ENCODE measurements at regions not wholly inside any gene's neighbourhood (a gene's known extent, or its start where the extent isn't known, plus 50 kb on each side); places are given as distances from the start of the nearest gene placed in this dataset.
A peak's percentile ranks its signal among the peaks of the same experiment; 100 is the strongest.

DNA sequence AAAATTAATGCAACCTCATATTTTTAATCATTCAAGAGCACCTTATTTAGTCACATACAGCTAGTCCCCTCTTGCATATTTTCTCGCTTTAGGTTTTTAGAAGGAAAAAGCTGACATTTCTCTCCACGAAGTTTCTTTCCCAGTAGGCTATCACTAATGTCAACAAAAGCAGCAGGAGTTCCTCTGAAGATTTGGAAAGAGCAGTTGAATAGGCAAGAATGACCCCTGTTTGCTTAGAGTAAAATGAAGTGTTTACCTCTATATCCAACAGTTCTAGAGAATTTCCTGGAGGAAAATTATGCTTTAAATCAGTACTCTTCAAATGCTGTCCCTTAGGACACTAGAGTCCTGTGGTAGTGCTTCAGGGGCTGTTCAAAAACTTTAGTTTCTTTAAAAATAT is 188.1 kb upstream of the PRKD1 start:
- no peaks in the 10 kb centered on the region for H3K36me3 ChIP-seq
- no peak overlapping the region for H3K4me3 ChIP-seq
- H3K4me1 ChIP-seq = no peaks in the 10 kb centered on the region
- no peak for TF ChIP-seq CTCF (IDR thresholded peaks at IDR 0.05)
- no peaks in the 10 kb centered on the region for H3K9me3 ChIP-seq
- DNase-seq = no peak
- no peak overlapping the region for H3K27ac ChIP-seq
- ATAC-seq = peak; percentile 83
- H3K27me3 ChIP-seq = no peaks in the 10 kb centered on the region
- intact Hi-C loops (cut with DNase I) = no loop called here

- intact Hi-C loops (cut with DNase I) = no loop called here
- Histone ChIP-seq H3K27ac (no peak overlapping the region), H3K9me3 (no peaks in the 10 kb centered on the region), H3K36me3 (no peaks in the 10 kb centered on the region), H3K4me1 (no peaks in the 10 kb centered on the region), H3K4me3 (no peak overlapping the region), H3K27me3 (no peaks in the 10 kb centered on the region)
- no peak for TF ChIP-seq CTCF (IDR thresholded peaks at IDR 0.05)
- DNase-seq (no peak), ATAC-seq (peak; percentile 75)
These were observed 191.5 kb upstream of the PRKD1 start for GRCh38 chr14:30118992-30119640.

GRCh38 chr14:30125322-30125979 is 197.8 kb upstream of the PRKD1 start:
- H3K36me3 ChIP-seq = no peaks in the 10 kb centered on the region
- ATAC-seq = no peak
- H3K27me3 ChIP-seq = no peaks in the 10 kb centered on the region
- intact Hi-C loops (cut with DNase I) = no loop called here
- no peak for DNase-seq
- no peaks in the 10 kb centered on the region for H3K4me1 ChIP-seq
- H3K4me3 ChIP-seq = no peak overlapping the region
- H3K27ac ChIP-seq = no peak overlapping the region
- TF ChIP-seq CTCF (IDR thresholded peaks at IDR 0.05) = no peak
- H3K9me3 ChIP-seq = no peaks in the 10 kb centered on the region

DNA sequence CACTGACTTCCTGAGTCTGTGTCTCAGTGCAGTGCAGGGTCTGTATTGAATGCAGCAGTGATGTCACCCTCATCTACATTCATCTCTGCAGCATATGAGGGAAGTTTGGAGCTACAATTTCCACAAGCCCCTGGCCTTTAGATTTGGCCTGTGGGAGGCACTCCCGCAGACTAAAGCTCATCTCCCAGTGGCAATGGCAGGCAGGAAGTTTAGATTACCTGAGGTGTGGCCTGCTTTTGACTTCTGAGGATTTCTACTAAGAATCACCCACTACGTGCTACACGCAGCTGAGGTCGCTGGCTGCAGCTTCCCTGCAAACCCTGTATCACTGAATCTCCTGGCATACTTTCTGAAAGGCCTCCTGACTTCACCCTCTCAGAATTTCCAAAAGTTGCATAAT is 202.2 kb upstream of the PRKD1 start:
- no peak for TF ChIP-seq CTCF (IDR thresholded peaks at IDR 0.05)

DNA sequence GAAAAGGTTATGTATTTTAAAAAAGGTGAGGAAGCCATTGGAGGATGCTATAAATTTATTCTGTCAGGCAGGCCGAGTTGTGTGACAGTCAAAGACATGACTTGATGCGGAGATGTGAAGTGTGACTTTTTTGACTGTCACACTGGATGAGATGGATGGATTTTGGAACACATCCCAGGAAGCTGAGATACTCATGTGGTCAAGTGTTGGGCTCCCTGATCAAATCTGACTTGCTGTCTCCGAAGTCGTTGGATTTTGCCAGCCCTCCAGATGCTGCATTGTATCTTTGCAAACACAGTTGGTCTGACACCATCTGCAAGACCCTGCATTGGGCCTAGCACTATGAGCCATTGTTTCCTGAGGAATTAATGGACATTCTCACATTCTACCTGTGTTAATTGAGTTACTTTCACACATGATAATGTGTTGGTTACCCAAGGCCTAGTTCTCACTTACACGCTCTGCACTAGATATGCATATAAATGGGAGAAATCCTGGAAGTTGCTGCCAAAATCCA is 204.0 kb upstream of the PRKD1 start:
- DNase-seq (no peak), ATAC-seq (no peak)
- TF ChIP-seq CTCF (IDR thresholded peaks at IDR 0.05) = no peak
- H3K27me3 ChIP-seq = no peaks in the 10 kb centered on the region
- H3K27ac ChIP-seq = no peak overlapping the region
- no peaks in the 10 kb centered on the region for H3K36me3 ChIP-seq
- no peaks in the 10 kb centered on the region for H3K4me1 ChIP-seq
- no peaks in the 10 kb centered on the region for H3K9me3 ChIP-seq
- intact Hi-C loops (cut with DNase I) = no loop called here
- H3K4me3 ChIP-seq = no peak overlapping the region

More for the DNA sequence above, 202.2 kb upstream of the PRKD1 start:
- DNase-seq (no peak), ATAC-seq (no peak)
- H3K4me1 ChIP-seq = no peaks in the 10 kb centered on the region
- H3K36me3 ChIP-seq = no peaks in the 10 kb centered on the region
- H3K9me3 ChIP-seq = no peaks in the 10 kb centered on the region
- intact Hi-C loops (cut with DNase I) = no loop called here
- no peak overlapping the region for H3K4me3 ChIP-seq
- H3K27ac ChIP-seq = no peak overlapping the region
- no peaks in the 10 kb centered on the region for H3K27me3 ChIP-seq

Data from left lung (tissue), 4 donors.